ENCODE measurements at regions not wholly inside any gene's neighbourhood (a gene's known extent, or its start where the extent isn't known, plus 50 kb on each side); places are given as distances from the start of the nearest gene placed in this dataset.

DNA sequence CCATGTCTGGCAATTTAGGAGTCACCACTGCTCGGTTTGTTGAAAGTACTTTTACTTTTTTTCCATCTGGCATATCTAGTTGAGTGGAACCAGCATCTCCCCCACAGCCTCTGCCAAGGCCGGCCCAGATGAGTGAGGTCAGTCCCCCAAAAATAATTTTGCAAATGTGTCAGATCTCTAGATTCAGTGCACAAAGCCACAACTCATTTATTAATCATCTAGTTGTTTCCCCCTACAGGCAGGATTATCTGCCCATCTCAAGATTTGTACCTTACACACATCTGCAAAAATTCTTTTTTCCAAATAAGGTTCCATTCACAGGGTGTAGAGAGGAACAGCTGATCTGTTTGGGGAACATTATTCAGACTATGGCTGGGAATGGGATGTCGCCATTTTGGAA, 174.0 kb upstream of the MXRA5 start:
- TF ChIP-seq, protein P1, sequence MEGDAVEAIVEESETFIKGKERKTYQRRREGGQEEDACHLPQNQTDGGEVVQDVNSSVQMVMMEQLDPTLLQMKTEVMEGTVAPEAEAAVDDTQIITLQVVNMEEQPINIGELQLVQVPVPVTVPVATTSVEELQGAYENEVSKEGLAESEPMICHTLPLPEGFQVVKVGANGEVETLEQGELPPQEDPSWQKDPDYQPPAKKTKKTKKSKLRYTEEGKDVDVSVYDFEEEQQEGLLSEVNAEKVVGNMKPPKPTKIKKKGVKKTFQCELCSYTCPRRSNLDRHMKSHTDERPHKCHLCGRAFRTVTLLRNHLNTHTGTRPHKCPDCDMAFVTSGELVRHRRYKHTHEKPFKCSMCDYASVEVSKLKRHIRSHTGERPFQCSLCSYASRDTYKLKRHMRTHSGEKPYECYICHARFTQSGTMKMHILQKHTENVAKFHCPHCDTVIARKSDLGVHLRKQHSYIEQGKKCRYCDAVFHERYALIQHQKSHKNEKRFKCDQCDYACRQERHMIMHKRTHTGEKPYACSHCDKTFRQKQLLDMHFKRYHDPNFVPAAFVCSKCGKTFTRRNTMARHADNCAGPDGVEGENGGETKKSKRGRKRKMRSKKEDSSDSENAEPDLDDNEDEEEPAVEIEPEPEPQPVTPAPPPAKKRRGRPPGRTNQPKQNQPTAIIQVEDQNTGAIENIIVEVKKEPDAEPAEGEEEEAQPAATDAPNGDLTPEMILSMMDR (IDR thresholded peaks at IDR 0.05), result no peak
- no peak for TF ChIP-seq POLR2AphosphoS5 (IDR thresholded peaks at IDR 0.05; ENCODE audit: low read depth, low read length)
- no peak for TF ChIP-seq SIN3A (IDR thresholded peaks at IDR 0.05; ENCODE audit: borderline replicate concordance, insufficient read depth, low read depth, low read length)
- no peak for TF ChIP-seq REST (IDR thresholded peaks at IDR 0.05; ENCODE audit: insufficient read depth in 1 of 2, low read depth in 2 of 2, low read length in 1 of 2)
- no peak for TF ChIP-seq TCF7L2 (IDR thresholded peaks at IDR 0.05; ENCODE audit: low read depth, low read length)

Data from Panc1 (cell line).